NT2/D1 (cell line): ENCODE measurements at regions not wholly inside any gene's neighbourhood (a gene's known extent, or its start where the extent isn't known, plus 50 kb on each side); places are given as distances from the start of the nearest gene placed in this dataset.

Experiments
- SUZ12 ChIP-seq: IDR thresholded peaks from 2 replicates; pipeline ENCODE4 v1.6.1; 2011; ENCODE audit not compliant: insufficient read length, insufficient read depth; ENCODE audit errors: extremely low read depth
- YY1 ChIP-seq: IDR thresholded peaks from 2 replicates; pipeline ENCODE4 v1.6.1; 2011; ENCODE audit not compliant: insufficient read length, insufficient read depth
- ZNF274 ChIP-seq: IDR thresholded peaks from 2 replicates; pipeline ENCODE4 v1.6.1; 2011; ENCODE audit warnings: mild to moderate bottlenecking, low read depth, low read length

- TF ChIP-seq ZNF274 (no peak), YY1 (no peak), SUZ12 (no peak)
These were observed 105.4 kb upstream of the GRIN2B start for GRCh38 chr12:14086838-14087237.
